Kidney (tissue), 13 donors: ENCODE measurements at regions not wholly inside any gene's neighbourhood (a gene's known extent, or its start where the extent isn't known, plus 50 kb on each side); places are given as distances from the start of the nearest gene placed in this dataset.
"Not testable (repeated sequence)": the region's sequence is repeated elsewhere in the genome, so short reads cannot be mapped to it uniquely, and the experiment has no call there.

Experiments used
- DNase-seq, 5 donors: peaks; one replicate each; pipeline ENCODE4 v3.0.0-alpha.2; 2013 to 2020
- FAIRE-seq: peaks from 2 replicates; lab custom pipeline; 2012; peaks lifted over from hg19 to GRCh38; lab: Jason Lieb, UNC
- H3K27ac ChIP-seq, 2 donors: one replicate each; pipeline ENCODE4 v1.7.0; 2013; ENCODE audit warnings: low read depth in 2 of 2, low read length in 2 of 2, inconsistent platforms in 1 of 2
- H3K27me3 ChIP-seq: one replicate; pipeline ENCODE4 v1.7.1; 2013; ENCODE audit warnings: low read length, inconsistent platforms; ENCODE audit not compliant: control insufficient read depth, insufficient read depth
- H3K36me3 ChIP-seq, 3 donors: one replicate each; pipeline versions ENCODE4 v1.7.0 to v1.7.1; 2013; ENCODE audit warnings: low read length in 3 of 3, control low read depth in 1 of 3, inconsistent platforms in 1 of 3; ENCODE audit not compliant: insufficient read depth in 3 of 3, control insufficient read depth in 2 of 3
- H3K4me1 ChIP-seq, 3 donors: one replicate each; pipeline versions ENCODE4 v1.7.0 to v1.7.1; 2013; ENCODE audit warnings: low read length in 3 of 3, inconsistent platforms in 1 of 3, low read depth in 1 of 3; ENCODE audit not compliant: control insufficient read depth in 2 of 3, insufficient read depth in 2 of 3
- H3K4me3 ChIP-seq, 3 donors: one replicate each; pipeline versions ENCODE4 v1.7.0 to v1.8.1; 2013; ENCODE audit warnings: low read length in 3 of 3, control low read depth in 1 of 3, inconsistent platforms in 1 of 3
- H3K9ac ChIP-seq, 3 donors: one replicate each; pipeline versions ENCODE4 v1.7.0 to v1.7.1; 2013; ENCODE audit warnings: low read length in 3 of 3, control low read depth in 1 of 3, inconsistent platforms in 1 of 3
- H3K9me3 ChIP-seq, 3 donors: one replicate each; pipeline versions ENCODE4 v1.7.0 to v1.7.1; 2013; ENCODE audit warnings: low read length in 3 of 3, control low read depth in 1 of 3, inconsistent platforms in 1 of 3; ENCODE audit not compliant: control insufficient read depth in 2 of 3, insufficient read depth in 1 of 3
- intact Hi-C: fragments of 100-400 bp; cut with DNase I; formaldehyde crosslinking; loops from one replicate; pipeline ENCODE4 v1.11.1; 2022
- TF ChIP-seq, protein P1 (sequence below): IDR thresholded peaks from 3 replicates; pipeline ENCODE4 v1.5.1; 2012; ENCODE audit warnings: mild to moderate bottlenecking, moderate library complexity, borderline replicate concordance; ENCODE audit not compliant: insufficient read depth; ENCODE audit errors: extremely low read depth
- donor health status: control.
- donor health status: control.
- donor health status: control.
- donor health status: control.
- donor health status: control.
- donor health status: DM: yes; HTN: yes; CAD: no.
- donor health status: Normal renal cell carcinoma (clear cell type).

DNA sequence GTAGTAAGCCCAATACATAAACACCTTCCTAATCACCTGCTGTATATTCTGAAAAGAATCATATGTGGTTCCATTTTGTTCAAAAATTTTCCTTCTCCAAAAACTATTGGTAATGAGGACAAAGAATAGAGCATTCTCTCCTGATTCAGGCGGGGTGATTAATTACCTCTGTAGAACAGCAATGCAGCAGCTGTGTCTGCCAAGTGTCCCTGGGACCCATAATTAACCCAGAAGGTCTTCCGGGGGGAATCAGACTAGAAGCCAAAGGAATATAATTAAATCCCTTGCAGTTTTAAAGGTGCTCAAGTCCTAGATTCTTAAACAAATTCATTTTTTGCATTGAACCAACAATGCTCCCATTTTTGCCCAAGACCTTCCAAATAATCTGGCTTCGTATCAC lies 60.3 kb upstream of the ABLIM1 start:
- FAIRE-seq (no peak), DNase-seq (no peak)
- intact Hi-C loops = no loop called here
- Histone ChIP-seq H3K27ac (no peak overlapping the region), H3K9ac (no peak overlapping the region), H3K27me3 (no peaks in the 10 kb centered on the region), H3K36me3 (no peaks in the 10 kb centered on the region), H3K9me3 (no peaks in the 10 kb centered on the region), H3K4me3 (no peak overlapping the region), H3K4me1 (peaks cover 0 to 18% (median 3%) of the 10 kb centered on the region in 3 donors)
- TF ChIP-seq, protein P1, sequence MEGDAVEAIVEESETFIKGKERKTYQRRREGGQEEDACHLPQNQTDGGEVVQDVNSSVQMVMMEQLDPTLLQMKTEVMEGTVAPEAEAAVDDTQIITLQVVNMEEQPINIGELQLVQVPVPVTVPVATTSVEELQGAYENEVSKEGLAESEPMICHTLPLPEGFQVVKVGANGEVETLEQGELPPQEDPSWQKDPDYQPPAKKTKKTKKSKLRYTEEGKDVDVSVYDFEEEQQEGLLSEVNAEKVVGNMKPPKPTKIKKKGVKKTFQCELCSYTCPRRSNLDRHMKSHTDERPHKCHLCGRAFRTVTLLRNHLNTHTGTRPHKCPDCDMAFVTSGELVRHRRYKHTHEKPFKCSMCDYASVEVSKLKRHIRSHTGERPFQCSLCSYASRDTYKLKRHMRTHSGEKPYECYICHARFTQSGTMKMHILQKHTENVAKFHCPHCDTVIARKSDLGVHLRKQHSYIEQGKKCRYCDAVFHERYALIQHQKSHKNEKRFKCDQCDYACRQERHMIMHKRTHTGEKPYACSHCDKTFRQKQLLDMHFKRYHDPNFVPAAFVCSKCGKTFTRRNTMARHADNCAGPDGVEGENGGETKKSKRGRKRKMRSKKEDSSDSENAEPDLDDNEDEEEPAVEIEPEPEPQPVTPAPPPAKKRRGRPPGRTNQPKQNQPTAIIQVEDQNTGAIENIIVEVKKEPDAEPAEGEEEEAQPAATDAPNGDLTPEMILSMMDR = no peak

DNA sequence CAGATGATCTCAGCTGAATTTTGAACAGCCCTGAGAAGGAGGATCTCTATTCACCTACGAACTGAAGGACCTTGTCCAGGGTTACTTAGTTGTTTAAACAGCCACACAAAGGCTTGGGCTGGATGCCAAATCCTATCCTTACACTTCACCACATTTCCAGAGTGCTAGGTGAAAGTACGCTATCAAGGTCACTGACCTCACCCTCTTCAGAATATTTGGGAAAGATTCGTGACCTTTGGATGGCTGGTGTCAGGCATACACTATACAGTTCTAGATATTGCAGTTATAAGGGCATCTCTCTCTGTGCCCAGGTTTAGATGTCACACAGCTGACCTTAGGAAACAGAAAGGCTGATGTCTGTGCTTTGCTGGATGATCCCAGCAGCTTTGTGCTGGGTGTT lies 61.2 kb upstream of the ABLIM1 start:
- FAIRE-seq (no peak), DNase-seq (no peak)
- intact Hi-C loops = no loop called here
- H3K27ac ChIP-seq = peak overlapping the region in 1 of 2 donors; percentile 26
- H3K36me3 ChIP-seq = no peaks in the 10 kb centered on the region
- H3K9ac ChIP-seq = no peak overlapping the region
- H3K4me3 ChIP-seq = no peak overlapping the region
- H3K27me3 ChIP-seq = no peaks in the 10 kb centered on the region
- H3K4me1 ChIP-seq = peaks cover 0 to 16% (median 3%) of the 10 kb centered on the region in 3 donors
- no peaks in the 10 kb centered on the region for H3K9me3 ChIP-seq
- TF ChIP-seq, protein P1 = no peak

DNA sequence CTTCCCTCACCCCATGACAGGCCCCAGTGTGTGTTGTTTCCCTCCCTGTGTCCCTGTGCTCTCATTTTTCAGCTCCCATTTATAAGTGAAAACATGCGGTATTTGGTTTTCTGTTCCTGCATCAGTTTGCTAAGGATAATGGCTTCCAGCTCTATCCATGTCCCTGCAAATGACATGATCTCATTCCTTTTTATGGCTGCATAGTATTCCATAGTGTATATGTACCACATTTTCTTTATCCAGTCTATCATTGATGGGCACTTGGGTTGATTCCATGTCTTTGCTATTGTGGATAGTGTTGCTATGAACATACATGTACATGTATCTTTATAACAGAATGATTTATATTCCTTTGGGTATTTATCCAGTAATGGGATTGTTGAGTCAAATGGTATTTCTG lies 61.9 kb upstream of the ABLIM1 start:
- DNase-seq, H3K9ac ChIP-seq, H3K9me3 ChIP-seq, FAIRE-seq, intact Hi-C loops, H3K27me3 ChIP-seq, H3K36me3 ChIP-seq, H3K4me3 ChIP-seq: not testable (repeated sequence)
- Histone ChIP-seq H3K4me1 (peaks cover 0 to 16% (median 3%) of the 10 kb centered on the region in 3 donors), H3K27ac (peak overlapping the region in 1 of 2 donors; percentile 26)

DNA sequence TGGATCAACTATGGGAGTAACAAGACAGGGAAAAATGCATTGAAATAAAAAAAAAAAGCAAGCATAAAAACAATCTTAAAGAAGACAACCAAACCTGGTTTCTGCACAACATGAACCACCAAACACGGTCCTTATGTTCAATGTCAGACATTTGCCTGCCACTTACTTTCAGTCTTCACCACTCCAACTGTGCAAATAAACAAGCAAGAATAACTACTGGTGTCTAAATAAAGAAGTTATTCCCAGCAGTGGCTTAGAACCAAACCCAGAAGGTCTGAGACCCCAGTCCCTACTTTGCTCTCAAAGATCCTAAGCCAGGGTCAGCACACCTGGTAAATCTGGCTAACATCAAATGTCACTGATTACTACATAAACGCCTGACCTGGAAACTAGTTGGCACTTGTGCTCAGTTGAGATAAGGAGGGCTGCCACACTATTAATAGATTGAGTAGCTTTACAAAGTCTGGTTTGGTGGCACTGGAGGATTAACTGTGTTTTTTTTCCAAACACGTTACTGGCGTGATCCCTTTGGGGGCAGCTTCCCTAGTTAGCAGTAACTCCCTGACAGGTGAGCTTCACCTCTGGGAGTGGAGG lies 62.7 kb upstream of the ABLIM1 start:
- Histone ChIP-seq H3K27me3 (no peaks in the 10 kb centered on the region), H3K36me3 (no peaks in the 10 kb centered on the region), H3K9me3 (no peaks in the 10 kb centered on the region), H3K27ac (no peak overlapping the region), H3K4me3 (no peak overlapping the region), H3K4me1 (peaks cover 0 to 16% (median 3%) of the 10 kb centered on the region in 3 donors), H3K9ac (no peak overlapping the region)
- FAIRE-seq = no peak
- intact Hi-C loops = no loop called here
- TF ChIP-seq, protein P1 = no peak
- DNase-seq = no peak

DNA sequence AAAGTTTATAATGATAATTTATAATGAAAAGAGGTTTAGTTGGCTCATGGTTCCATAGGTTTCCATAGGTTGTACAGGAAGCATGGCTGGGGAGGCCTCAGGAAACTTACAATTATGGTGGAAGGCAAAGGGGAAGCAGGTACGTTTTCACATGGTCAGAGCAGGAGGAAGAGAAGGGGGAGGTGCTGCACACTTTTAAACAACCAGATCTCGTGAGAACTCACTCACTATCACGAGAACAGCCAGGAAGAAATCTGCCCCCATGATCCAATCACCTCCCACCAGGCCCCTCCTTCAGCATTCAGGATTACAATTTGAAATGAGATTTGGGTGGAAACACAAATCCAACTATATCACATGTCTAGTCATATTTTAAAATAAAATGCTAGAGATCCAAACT lies 64.1 kb upstream of the ABLIM1 start:
- H3K27me3 ChIP-seq, DNase-seq, intact Hi-C loops, H3K9ac ChIP-seq, H3K36me3 ChIP-seq, H3K9me3 ChIP-seq, H3K4me3 ChIP-seq, H3K27ac ChIP-seq, FAIRE-seq: not testable (repeated sequence)
- peaks cover 0 to 25% (median 3%) of the 10 kb centered on the region in 3 donors for H3K4me1 ChIP-seq
